ENCODE measurements at regions not wholly inside any gene's neighbourhood (a gene's known extent, or its start where the extent isn't known, plus 50 kb on each side); places are given as distances from the start of the nearest gene placed in this dataset.

DNA sequence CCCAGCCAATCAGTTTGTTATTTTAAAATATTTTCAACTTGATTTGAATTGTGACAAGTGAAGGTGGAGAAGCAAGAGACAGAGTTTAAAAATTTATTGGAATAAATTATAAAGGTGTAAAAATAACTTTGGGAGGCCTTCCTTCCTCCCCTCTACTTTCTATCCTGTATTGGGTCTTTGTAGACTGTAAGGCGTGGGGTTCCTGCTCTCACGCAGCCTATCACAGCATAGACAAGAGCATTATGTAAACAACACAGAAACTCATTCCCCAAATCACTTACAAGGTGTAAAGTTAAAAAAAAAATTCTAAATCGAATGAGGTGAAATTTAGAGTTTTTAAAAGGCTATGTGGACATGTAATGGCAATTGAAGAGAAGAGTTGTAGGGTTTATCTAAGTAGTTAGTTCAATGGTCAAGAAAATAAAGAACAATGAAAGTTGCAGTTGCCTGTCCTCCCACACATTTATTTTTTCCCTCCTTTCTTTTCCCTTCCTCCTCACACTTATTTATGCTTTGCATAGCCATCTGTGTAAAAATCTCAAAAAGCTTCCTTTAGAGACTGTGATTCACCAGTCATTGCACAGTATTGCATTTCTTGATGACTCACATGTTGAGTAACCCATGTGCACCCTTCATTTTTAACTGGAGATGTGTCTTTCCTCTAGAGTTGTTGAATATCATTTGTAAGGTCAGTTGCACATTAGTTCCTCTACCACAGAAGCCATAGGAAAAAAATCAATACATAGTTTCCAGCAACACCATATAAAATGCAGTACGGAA is 242.2 kb downstream of the PTPRC start (continued):
- TF ChIP-seq, protein P1, sequence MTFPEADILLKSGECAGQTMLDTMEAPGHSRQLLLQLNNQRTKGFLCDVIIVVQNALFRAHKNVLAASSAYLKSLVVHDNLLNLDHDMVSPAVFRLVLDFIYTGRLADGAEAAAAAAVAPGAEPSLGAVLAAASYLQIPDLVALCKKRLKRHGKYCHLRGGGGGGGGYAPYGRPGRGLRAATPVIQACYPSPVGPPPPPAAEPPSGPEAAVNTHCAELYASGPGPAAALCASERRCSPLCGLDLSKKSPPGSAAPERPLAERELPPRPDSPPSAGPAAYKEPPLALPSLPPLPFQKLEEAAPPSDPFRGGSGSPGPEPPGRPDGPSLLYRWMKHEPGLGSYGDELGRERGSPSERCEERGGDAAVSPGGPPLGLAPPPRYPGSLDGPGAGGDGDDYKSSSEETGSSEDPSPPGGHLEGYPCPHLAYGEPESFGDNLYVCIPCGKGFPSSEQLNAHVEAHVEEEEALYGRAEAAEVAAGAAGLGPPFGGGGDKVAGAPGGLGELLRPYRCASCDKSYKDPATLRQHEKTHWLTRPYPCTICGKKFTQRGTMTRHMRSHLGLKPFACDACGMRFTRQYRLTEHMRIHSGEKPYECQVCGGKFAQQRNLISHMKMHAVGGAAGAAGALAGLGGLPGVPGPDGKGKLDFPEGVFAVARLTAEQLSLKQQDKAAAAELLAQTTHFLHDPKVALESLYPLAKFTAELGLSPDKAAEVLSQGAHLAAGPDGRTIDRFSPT (tag by site-specific recombination; IDR thresholded peaks at IDR 0.05): no peak
- peak; percentile 75 for TF ChIP-seq GFI1B (tag by site-specific recombination; IDR thresholded peaks at IDR 0.05)
- TF ChIP-seq, protein P2, sequence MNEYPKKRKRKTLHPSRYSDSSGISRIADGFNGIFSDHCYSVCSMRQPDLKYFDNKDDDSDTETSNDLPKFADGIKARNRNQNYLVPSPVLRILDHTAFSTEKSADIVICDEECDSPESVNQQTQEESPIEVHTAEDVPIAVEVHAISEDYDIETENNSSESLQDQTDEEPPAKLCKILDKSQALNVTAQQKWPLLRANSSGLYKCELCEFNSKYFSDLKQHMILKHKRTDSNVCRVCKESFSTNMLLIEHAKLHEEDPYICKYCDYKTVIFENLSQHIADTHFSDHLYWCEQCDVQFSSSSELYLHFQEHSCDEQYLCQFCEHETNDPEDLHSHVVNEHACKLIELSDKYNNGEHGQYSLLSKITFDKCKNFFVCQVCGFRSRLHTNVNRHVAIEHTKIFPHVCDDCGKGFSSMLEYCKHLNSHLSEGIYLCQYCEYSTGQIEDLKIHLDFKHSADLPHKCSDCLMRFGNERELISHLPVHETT (tag by site-specific recombination; IDR thresholded peaks at IDR 0.05): no peak

DNA sequence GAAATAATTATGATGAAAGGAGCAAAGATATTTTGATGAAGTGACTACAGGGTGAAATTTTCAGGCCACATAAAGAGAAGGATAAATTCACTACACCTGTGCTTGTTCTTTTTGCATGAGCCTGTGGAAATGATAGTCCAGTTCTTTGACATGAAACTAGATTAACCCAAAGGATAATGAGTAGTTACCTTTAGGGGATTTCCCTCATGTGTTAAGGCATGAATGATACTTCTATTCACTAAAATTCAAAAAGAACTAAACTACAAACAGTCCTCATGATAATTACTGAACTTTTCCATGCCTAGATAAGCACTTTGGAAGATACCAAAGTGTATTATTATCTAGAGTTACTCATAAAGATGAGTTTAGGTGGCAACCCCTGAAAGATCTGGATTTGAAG is 244.3 kb downstream of the PTPRC start:
- TF ChIP-seq, protein P3, sequence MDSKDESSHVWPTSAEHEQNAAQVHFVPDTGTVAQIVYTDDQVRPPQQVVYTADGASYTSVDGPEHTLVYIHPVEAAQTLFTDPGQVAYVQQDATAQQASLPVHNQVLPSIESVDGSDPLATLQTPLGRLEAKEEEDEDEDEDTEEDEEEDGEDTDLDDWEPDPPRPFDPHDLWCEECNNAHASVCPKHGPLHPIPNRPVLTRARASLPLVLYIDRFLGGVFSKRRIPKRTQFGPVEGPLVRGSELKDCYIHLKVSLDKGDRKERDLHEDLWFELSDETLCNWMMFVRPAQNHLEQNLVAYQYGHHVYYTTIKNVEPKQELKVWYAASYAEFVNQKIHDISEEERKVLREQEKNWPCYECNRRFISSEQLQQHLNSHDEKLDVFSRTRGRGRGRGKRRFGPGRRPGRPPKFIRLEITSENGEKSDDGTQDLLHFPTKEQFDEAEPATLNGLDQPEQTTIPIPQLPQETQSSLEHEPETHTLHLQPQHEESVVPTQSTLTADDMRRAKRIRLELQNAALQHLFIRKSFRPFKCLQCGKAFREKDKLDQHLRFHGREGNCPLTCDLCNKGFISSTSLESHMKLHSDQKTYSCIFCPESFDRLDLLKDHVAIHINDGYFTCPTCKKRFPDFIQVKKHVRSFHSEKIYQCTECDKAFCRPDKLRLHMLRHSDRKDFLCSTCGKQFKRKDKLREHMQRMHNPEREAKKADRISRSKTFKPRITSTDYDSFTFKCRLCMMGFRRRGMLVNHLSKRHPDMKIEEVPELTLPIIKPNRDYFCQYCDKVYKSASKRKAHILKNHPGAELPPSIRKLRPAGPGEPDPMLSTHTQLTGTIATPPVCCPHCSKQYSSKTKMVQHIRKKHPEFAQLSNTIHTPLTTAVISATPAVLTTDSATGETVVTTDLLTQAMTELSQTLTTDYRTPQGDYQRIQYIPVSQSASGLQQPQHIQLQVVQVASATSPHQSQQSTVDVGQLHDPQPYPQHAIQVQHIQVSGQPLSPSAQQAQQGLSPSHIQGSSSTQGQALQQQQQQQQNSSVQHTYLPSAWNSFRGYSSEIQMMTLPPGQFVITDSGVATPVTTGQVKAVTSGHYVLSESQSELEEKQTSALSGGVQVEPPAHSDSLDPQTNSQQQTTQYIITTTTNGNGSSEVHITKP (tag by site-specific recombination; IDR thresholded peaks at IDR 0.05): 0 out of 2 replicates have a peak, but pooled peaks have one; percentile 16
- no peak for TF ChIP-seq EGR2 (tag by site-specific recombination; IDR thresholded peaks at IDR 0.05; ENCODE audit: low read depth)
- ChIA-PET CTCF (no interaction called here), POLR2A (interaction anchor here (1.7 kb wide), 1 partner anchor 53 kb away, joined by 4 read pairs; no protein-coding TSS in a partner anchor)
- H3K27ac ChIP-seq (ENCODE audit: extremely low read depth, low read depth, low read length): no peak overlapping the region
- H3K9me3 ChIP-seq (ENCODE audit: control insufficient read depth, insufficient read depth, low read depth, low read length): no peaks in the 10 kb centered on the region
- peaks cover 4% of the 10 kb centered on the region for H3K4me1 ChIP-seq (ENCODE audit: control insufficient read depth, insufficient read depth, low read length)
- peaks cover 0 to 8% of the 10 kb centered on the region in 2 experiments; a peak in 1 of 3 replicates for H3K36me3 ChIP-seq (ENCODE audit: control insufficient read depth in 2 of 2, insufficient read depth in 1 of 2, low read length in 2 of 2)
- no peak overlapping the region for H3K4me3 ChIP-seq (ENCODE audit: low read depth, low read length)

DNA sequence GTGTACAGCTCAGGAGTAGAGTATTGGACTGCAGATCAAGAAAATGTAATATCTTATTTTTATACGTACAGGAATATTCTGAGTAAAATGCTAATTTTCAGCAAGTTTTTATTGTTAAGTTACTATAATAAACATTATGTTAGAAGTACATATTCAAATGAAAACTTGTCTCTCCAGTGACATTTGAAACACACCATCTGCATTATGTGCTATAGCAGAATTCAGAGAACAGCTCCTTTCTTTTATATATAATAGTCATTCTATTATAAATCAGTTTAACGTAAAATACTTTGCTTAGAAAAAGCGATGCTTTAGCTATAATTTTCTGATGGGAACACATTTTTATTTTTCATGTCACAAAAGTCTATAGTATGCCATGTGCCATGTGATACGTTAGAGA is 249.0 kb downstream of the PTPRC start:
- H3K27ac ChIP-seq (ENCODE audit: extremely low read depth, low read depth, low read length): no peak overlapping the region
- TF ChIP-seq, protein P4, sequence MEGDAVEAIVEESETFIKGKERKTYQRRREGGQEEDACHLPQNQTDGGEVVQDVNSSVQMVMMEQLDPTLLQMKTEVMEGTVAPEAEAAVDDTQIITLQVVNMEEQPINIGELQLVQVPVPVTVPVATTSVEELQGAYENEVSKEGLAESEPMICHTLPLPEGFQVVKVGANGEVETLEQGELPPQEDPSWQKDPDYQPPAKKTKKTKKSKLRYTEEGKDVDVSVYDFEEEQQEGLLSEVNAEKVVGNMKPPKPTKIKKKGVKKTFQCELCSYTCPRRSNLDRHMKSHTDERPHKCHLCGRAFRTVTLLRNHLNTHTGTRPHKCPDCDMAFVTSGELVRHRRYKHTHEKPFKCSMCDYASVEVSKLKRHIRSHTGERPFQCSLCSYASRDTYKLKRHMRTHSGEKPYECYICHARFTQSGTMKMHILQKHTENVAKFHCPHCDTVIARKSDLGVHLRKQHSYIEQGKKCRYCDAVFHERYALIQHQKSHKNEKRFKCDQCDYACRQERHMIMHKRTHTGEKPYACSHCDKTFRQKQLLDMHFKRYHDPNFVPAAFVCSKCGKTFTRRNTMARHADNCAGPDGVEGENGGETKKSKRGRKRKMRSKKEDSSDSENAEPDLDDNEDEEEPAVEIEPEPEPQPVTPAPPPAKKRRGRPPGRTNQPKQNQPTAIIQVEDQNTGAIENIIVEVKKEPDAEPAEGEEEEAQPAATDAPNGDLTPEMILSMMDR (tag by site-specific recombination; IDR thresholded peaks at IDR 0.05): no peak
- TF ChIP-seq ZNF670 (tag by site-specific recombination; IDR thresholded peaks at IDR 0.05; ENCODE audit: low read depth) (no peak), ZNF843 (tag by site-specific recombination; IDR thresholded peaks at IDR 0.05) (no peak), ZNF530 (tag by site-specific recombination; IDR thresholded peaks at IDR 0.05; ENCODE audit: low read depth) (no peak), ZNF394 (tag by site-specific recombination; IDR thresholded peaks at IDR 0.05; ENCODE audit: borderline replicate concordance) (no peak), ZEB2 (tag by site-specific recombination; IDR thresholded peaks at IDR 0.05) (no peak), ZNF239 (tag by site-specific recombination; IDR thresholded peaks at IDR 0.05) (no peak)
- TF ChIP-seq, protein P5, sequence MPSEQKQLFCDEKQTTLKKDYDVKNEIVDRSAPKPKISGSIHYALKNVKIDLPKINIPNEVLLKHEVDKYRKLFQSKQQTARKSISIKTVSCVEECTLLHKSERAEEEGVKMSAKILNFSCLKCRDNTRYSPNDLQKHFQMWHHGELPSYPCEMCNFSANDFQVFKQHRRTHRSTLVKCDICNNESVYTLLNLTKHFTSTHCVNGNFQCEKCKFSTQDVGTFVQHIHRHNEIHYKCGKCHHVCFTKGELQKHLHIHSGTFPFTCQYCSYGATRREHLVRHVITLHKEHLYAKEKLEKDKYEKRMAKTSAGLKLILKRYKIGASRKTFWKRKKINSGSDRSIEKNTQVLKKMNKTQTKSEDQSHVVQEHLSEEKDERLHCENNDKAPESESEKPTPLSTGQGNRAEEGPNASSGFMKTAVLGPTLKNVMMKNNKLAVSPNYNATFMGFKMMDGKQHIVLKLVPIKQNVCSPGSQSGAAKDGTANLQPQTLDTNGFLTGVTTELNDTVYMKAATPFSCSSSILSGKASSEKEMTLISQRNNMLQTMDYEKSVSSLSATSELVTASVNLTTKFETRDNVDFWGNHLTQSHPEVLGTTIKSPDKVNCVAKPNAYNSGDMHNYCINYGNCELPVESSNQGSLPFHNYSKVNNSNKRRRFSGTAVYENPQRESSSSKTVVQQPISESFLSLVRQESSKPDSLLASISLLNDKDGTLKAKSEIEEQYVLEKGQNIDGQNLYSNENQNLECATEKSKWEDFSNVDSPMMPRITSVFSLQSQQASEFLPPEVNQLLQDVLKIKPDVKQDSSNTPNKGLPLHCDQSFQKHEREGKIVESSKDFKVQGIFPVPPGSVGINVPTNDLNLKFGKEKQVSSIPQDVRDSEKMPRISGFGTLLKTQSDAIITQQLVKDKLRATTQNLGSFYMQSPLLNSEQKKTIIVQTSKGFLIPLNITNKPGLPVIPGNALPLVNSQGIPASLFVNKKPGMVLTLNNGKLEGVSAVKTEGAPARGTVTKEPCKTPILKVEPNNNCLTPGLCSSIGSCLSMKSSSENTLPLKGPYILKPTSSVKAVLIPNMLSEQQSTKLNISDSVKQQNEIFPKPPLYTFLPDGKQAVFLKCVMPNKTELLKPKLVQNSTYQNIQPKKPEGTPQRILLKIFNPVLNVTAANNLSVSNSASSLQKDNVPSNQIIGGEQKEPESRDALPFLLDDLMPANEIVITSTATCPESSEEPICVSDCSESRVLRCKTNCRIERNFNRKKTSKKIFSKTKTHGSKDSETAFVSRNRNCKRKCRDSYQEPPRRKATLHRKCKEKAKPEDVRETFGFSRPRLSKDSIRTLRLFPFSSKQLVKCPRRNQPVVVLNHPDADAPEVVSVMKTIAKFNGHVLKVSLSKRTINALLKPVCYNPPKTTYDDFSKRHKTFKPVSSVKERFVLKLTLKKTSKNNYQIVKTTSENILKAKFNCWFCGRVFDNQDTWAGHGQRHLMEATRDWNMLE (tag by site-specific recombination; conservative IDR thresholded peaks at IDR 0.05; ENCODE audit: low read depth): no peak
- TF ChIP-seq, protein P6, sequence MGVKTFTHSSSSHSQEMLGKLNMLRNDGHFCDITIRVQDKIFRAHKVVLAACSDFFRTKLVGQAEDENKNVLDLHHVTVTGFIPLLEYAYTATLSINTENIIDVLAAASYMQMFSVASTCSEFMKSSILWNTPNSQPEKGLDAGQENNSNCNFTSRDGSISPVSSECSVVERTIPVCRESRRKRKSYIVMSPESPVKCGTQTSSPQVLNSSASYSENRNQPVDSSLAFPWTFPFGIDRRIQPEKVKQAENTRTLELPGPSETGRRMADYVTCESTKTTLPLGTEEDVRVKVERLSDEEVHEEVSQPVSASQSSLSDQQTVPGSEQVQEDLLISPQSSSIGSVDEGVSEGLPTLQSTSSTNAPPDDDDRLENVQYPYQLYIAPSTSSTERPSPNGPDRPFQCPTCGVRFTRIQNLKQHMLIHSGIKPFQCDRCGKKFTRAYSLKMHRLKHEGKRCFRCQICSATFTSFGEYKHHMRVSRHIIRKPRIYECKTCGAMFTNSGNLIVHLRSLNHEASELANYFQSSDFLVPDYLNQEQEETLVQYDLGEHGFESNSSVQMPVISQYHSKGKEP (tag by site-specific recombination; IDR thresholded peaks at IDR 0.05): no peak
- ChIA-PET POLR2A (no interaction called here), CTCF (no interaction called here)
- H3K36me3 ChIP-seq (ENCODE audit: control insufficient read depth in 2 of 2, insufficient read depth in 1 of 2, low read length in 2 of 2): peaks cover 0 to 8% of the 10 kb centered on the region in 2 experiments; a peak in 1 of 3 replicates
- no peaks in the 10 kb centered on the region for H3K9me3 ChIP-seq (ENCODE audit: control insufficient read depth, insufficient read depth, low read depth, low read length)
- no peak overlapping the region for H3K4me3 ChIP-seq (ENCODE audit: low read depth, low read length)
- H3K4me1 ChIP-seq (ENCODE audit: control insufficient read depth, insufficient read depth, low read length): peaks cover 27% of the 10 kb centered on the region

Data from HEK293 (cell line).